NB4 (cell line): ENCODE measurements at regions not wholly inside any gene's neighbourhood (a gene's known extent, or its start where the extent isn't known, plus 50 kb on each side); places are given as distances from the start of the nearest gene placed in this dataset.

Source experiments
- DNase-seq: peaks from one replicate; pipeline ENCODE4 v3.0.0; 2010; ENCODE audit warnings: low read depth
- H3K4me3 ChIP-seq: one replicate; pipeline ENCODE4 v1.5.1; 2011; ENCODE audit warnings: mild to moderate bottlenecking, low read depth, low read length, moderate library complexity
- CTCF ChIP-seq: IDR thresholded peaks from one replicate; pipeline ENCODE4 v1.5.1; 2012; ENCODE audit warnings: low read depth, low read length
- MAX ChIP-seq: IDR thresholded peaks from 2 replicates; pipeline ENCODE4 v1.6.1; 2011; ENCODE audit warnings: low read depth, low read length
- MYC ChIP-seq: IDR thresholded peaks from 2 replicates; pipeline ENCODE4 v1.6.1; 2011; ENCODE audit warnings: low read depth, low read length
- POLR2A ChIP-seq: IDR thresholded peaks from 2 replicates; pipeline ENCODE4 v1.6.1; 2011; ENCODE audit warnings: mild to moderate bottlenecking; ENCODE audit not compliant: insufficient read length; ENCODE audit errors: extremely low read depth

- DNase-seq: no peak
- TF ChIP-seq POLR2A: no peak
- TF ChIP-seq CTCF: no peak
- TF ChIP-seq MAX: no peak
- no peak for TF ChIP-seq MYC
These were observed 104.4 kb upstream of the BTBD3 start for GRCh38 chr20:11813106-11813890.

GRCh38 chr20:11814267-11814666, 103.4 kb upstream of the BTBD3 start:
- no peak for TF ChIP-seq POLR2A
- no peak for TF ChIP-seq CTCF
- no peak for TF ChIP-seq MYC
- no peak for TF ChIP-seq MAX
- H3K4me3 ChIP-seq: no peak overlapping the region
- no peak for DNase-seq

More at GRCh38 chr20:11813106-11813890, 104.4 kb upstream of the BTBD3 start:
- H3K4me3 ChIP-seq: no peak overlapping the region

- H3K4me3 ChIP-seq: no peak overlapping the region
- no peak for DNase-seq
- TF ChIP-seq MYC (no peak), CTCF (no peak), POLR2A (no peak), MAX (no peak)
These were observed 96.9 kb upstream of the BTBD3 start for GRCh38 chr20:11820838-11821237.

- no peak overlapping the region for H3K4me3 ChIP-seq
- no peak for DNase-seq
- no peak for TF ChIP-seq CTCF
- TF ChIP-seq POLR2A: no peak
- no peak for TF ChIP-seq MYC
- TF ChIP-seq MAX: no peak
These were observed 95.2 kb upstream of the BTBD3 start for GRCh38 chr20:11822540-11822794.

GRCh38 chr20:11826334-11826733, 91.4 kb upstream of the BTBD3 start:
- TF ChIP-seq MAX: no peak
- no peak for TF ChIP-seq POLR2A
- no peak for TF ChIP-seq MYC
- TF ChIP-seq CTCF: no peak
- DNase-seq: no peak
- no peak overlapping the region for H3K4me3 ChIP-seq

- no peak for DNase-seq
- no peak for TF ChIP-seq MYC
- no peak for TF ChIP-seq MAX
- TF ChIP-seq CTCF: no peak
- TF ChIP-seq POLR2A: no peak
- no peak overlapping the region for H3K4me3 ChIP-seq
These were observed 85.3 kb upstream of the BTBD3 start for GRCh38 chr20:11832397-11832796.
